Adrenal gland (tissue), 9 donors: ENCODE measurements at regions not wholly inside any gene's neighbourhood (a gene's known extent, or its start where the extent isn't known, plus 50 kb on each side); places are given as distances from the start of the nearest gene placed in this dataset.
A peak's percentile ranks its signal among the peaks of the same experiment; 100 is the strongest.

ENCODE experiments used
- DNase-seq, 7 donors: peaks; one replicate each; pipeline ENCODE4 v3.0.0-alpha.2; 2019 to 2020
- H3K27ac ChIP-seq, 5 donors: fragments of 200-600 bp; sonication (generic) in 4 of 5; 1 replicate in 3 of 5; 2 replicates in 2 of 5; pipeline versions ENCODE4 v1.5.1 to v1.8.0; 2016 to 2020; ENCODE audit warnings: mild to moderate bottlenecking in 1 of 5
- H3K27me3 ChIP-seq: fragments of 200-600 bp; 2 replicates; pipeline ENCODE4 v1.8.0; 2021
- H3K36me3 ChIP-seq, 2 donors: fragments of 200-600 bp; replicated peaks in 1 of 2; 1 replicate in 1 of 2; 2 replicates in 1 of 2; pipeline versions ENCODE4 v1.5.1 to v1.8.0; 2018 to 2022
- H3K4me1 ChIP-seq, 2 donors: fragments of 200-600 bp; replicated peaks in 1 of 2; 1 replicate in 1 of 2; 2 replicates in 1 of 2; pipeline versions ENCODE4 v1.5.1 to v1.8.0; 2018 to 2021
- H3K4me3 ChIP-seq, 4 donors: fragments of 200-600 bp; sonication (generic) in 3 of 4; one replicate each; pipeline ENCODE4 v1.5.1; 2016 to 2018
- H3K9me3 ChIP-seq, 3 donors: fragments of 200-600 bp; sonication (generic) in 1 of 3; replicated peaks in 1 of 3; 1 replicate in 2 of 3; 2 replicates in 1 of 3; pipeline versions ENCODE4 v1.5.1 to v1.8.0; 2016 to 2021
- POLR2A ChIP-seq, 2 donors: fragments of 450-650 bp; IDR thresholded peaks; one replicate each; pipeline ENCODE4 v1.6.1; 2017; ENCODE audit warnings: antibody characterized with exemption in 2 of 2, mild to moderate bottlenecking in 2 of 2, moderate library complexity in 1 of 2
- WGBS, 4 donors: extraction: QIAGEN DNeasy Blood & Tissue Kit in 2 of 4; methylation state at CpG; one replicate each; pipeline versions ENCODE4 v1.1.5 to v1.1.7; 2013 to 2017; 5-methylcytosine and 5-hydroxymethylcytosine counted together
- intact Hi-C, 2 donors: fragments of 100-400 bp; cut with DNase I; formaldehyde crosslinking; loops; one replicate each; pipeline versions ENCODE4 v1.14.1 to v1.15.0; 2022 to 2023
- TF ChIP-seq, protein P1 (sequence below), 6 experiments: fragments of 450-650 bp in 4 of 6; fragments of 200-600 bp in 2 of 6; sonication (generic) in 1 of 6; IDR thresholded peaks; 1 replicate in 5 of 6; 2 replicates in 1 of 6; pipeline versions ENCODE4 v1.5.1 to v1.8.0; 2016 to 2021; ENCODE audit warnings: antibody characterized with exemption in 6 of 6, mild to moderate bottlenecking in 2 of 6, moderate library complexity in 1 of 6
- donor health status: healthy with polysubstance abuse.
- donor health status: Bipolar disorder and iron deficiency.
- donor health status: DM: yes; HTN: yes; CAD: no.
- donor health status: DM: no; HTN: no; CAD: no.
- donor health status: DM: no; HTN: no; CAD: no.

DNA sequence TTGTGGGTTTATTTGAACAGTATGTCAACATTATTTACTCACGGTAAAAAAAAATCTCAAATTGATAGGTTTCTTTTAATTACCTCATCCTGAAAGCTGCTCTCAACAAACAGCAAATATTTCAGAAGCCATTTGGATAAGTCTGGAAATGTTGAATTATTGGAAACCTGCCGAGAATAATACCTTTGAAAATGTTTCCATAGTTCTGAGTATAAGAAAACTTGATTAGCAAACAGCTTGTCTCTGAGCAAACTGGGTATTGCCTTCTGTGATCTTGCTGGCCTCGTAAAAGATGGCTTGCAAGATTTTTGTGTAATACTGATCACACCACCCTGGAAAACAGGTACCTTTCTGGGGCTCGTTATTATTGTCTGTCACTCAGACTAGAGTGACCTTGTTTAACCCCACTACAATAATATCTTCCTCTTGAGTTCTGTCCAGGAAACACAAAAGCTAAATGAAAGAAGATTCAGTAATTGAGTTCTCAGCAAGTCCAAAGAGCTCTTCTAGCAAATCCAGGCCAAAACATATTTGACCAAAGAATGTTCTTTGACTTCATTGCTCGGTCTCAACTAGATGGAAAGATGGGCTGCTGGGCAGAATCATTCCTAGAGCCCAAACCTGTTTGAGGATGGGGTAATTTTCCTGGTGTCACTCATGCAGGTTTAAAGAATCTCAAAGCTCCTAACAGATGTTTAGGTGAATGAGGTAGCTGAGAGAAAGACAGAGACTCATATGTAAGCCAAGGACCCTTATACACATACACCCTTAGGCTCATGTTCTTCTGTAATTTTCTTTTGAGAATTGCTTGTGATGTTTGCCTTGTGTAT is 255.6 kb upstream of the JADE1 start:
- peaks cover 8 to 9% of the 10 kb centered on the region in 2 donors for H3K4me1 ChIP-seq
- WGBS, 4 donors, result 16 to 20% (median 17%) methylated on average over 5 of the region's 5 CpGs
- peak overlapping the region; percentile 90 to 99 (median 98) for H3K27ac ChIP-seq
- TF ChIP-seq, protein P1, sequence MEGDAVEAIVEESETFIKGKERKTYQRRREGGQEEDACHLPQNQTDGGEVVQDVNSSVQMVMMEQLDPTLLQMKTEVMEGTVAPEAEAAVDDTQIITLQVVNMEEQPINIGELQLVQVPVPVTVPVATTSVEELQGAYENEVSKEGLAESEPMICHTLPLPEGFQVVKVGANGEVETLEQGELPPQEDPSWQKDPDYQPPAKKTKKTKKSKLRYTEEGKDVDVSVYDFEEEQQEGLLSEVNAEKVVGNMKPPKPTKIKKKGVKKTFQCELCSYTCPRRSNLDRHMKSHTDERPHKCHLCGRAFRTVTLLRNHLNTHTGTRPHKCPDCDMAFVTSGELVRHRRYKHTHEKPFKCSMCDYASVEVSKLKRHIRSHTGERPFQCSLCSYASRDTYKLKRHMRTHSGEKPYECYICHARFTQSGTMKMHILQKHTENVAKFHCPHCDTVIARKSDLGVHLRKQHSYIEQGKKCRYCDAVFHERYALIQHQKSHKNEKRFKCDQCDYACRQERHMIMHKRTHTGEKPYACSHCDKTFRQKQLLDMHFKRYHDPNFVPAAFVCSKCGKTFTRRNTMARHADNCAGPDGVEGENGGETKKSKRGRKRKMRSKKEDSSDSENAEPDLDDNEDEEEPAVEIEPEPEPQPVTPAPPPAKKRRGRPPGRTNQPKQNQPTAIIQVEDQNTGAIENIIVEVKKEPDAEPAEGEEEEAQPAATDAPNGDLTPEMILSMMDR (IDR thresholded peaks at IDR 0.05), result no peak
- no peak for TF ChIP-seq POLR2A (IDR thresholded peaks at IDR 0.05)
- intact Hi-C loops, result loop anchor here in 1 of 2 donors (10.0 kb wide), 1 partner anchor 99 kb away; no protein-coding TSS in a partner anchor
- H3K27me3 ChIP-seq, result no peaks in the 10 kb centered on the region
- no peak for DNase-seq
- no peaks in the 10 kb centered on the region for H3K9me3 ChIP-seq
- no peaks in the 10 kb centered on the region for H3K36me3 ChIP-seq
- peak overlapping the region in 2 of 4 donors; percentile 38 to 86 for H3K4me3 ChIP-seq

DNA sequence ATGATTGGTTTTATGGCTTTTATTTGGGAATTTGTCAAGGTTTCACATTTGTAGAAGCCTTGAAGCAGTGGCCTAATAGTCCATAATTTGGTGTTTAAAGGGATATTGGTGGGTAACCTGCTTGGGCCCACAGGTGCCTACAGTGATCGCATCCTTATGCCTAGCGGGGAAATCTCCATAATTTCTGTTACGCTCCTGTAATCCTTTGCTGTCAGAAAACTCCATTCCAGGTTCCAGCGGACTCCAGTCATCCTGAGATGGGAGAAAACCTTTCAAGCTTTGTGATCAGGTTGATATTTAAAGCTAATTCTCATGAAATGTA is 257.0 kb upstream of the JADE1 start:
- peaks cover 8 to 9% of the 10 kb centered on the region in 2 donors for H3K4me1 ChIP-seq
- DNase-seq, result peak in 1 of 7 donors; percentile 31
- 59 to 64% (median 62%) methylated on average over 4 of the region's 4 CpGs for WGBS, 4 donors
- no peaks in the 10 kb centered on the region for H3K27me3 ChIP-seq
- no peaks in the 10 kb centered on the region for H3K9me3 ChIP-seq
- TF ChIP-seq, protein P1 (IDR thresholded peaks at IDR 0.05), result no peak
- no peak for TF ChIP-seq POLR2A (IDR thresholded peaks at IDR 0.05)
- peak overlapping the region in 2 of 4 donors; percentile 37 to 86 for H3K4me3 ChIP-seq
- no peaks in the 10 kb centered on the region for H3K36me3 ChIP-seq
- peak overlapping the region; percentile 90 to 99 (median 98) for H3K27ac ChIP-seq
- intact Hi-C loops, result loop anchor here in 1 of 2 donors (10.0 kb wide), 1 partner anchor 98 kb away; no protein-coding TSS in a partner anchor

DNA sequence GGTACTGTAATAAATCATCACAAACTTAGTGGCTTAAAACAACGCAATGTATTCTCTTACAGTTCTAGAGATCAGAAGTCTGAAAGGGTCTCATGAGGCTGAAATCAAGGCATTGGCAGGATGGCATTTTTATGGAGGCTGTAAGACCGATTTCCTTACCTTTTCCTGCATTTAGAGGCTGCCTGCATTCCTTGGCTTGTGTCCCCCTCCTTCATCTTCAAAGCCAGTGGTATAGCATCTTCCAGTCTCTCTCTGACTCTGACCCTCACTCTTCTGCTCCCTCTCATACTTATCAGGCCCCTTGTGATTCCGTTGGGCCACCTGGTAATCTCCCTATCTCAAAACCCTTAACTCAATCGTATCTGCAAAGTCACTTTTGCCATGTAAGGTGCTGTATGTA is 258.2 kb upstream of the JADE1 start:
- H3K27ac ChIP-seq, result no peak overlapping the region
- no peak overlapping the region for H3K4me3 ChIP-seq
- 93 to 96% (median 95%) methylated on average over 4 of the region's 4 CpGs for WGBS, 4 donors
- H3K9me3 ChIP-seq, result no peaks in the 10 kb centered on the region
- no peaks in the 10 kb centered on the region for H3K36me3 ChIP-seq
- intact Hi-C loops, result loop anchor here in 1 of 2 donors (10.0 kb wide), 1 partner anchor 96 kb away; no protein-coding TSS in a partner anchor
- no peak for DNase-seq
- peaks cover 8 to 9% of the 10 kb centered on the region in 2 donors for H3K4me1 ChIP-seq
- no peaks in the 10 kb centered on the region for H3K27me3 ChIP-seq
- no peak for TF ChIP-seq POLR2A (IDR thresholded peaks at IDR 0.05)
- TF ChIP-seq, protein P1 (IDR thresholded peaks at IDR 0.05), result no peak

DNA sequence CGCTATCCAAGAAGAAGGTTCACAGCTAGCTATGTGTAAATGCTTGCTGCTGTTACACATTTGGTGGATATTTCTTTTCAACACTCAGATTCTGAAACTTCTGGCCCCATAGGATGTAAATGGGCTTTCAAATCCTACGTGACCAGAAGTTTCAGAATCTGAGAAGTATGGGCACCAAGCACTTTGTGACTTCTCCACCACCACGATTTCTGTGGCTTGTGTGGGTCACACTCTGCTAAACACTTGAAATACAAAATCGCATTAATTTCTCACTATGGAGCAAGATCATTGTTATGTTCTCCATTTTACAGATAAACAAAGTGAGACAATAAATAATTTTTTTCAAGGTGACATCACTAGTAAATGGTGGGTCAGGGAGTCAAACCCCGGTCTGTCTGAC is 259.4 kb upstream of the JADE1 start:
- Histone ChIP-seq H3K27me3 (no peaks in the 10 kb centered on the region), H3K27ac (no peak overlapping the region), H3K4me1 (peaks cover 8 to 9% of the 10 kb centered on the region in 2 donors), H3K4me3 (no peak overlapping the region), H3K9me3 (no peaks in the 10 kb centered on the region), H3K36me3 (no peaks in the 10 kb centered on the region)
- DNase-seq, result no peak
- TF ChIP-seq, protein P1 (IDR thresholded peaks at IDR 0.05), result no peak
- no peak for TF ChIP-seq POLR2A (IDR thresholded peaks at IDR 0.05)
- WGBS, 4 donors, result 94 to 95% (median 95%) methylated on average over 5 of the region's 5 CpGs
- intact Hi-C loops, result loop anchor here in 1 of 2 donors (10.0 kb wide), 1 partner anchor 95 kb away; no protein-coding TSS in a partner anchor
